Liver (tissue), 3 donors: ENCODE measurements at regions not wholly inside any gene's neighbourhood (a gene's known extent, or its start where the extent isn't known, plus 50 kb on each side); places are given as distances from the start of the nearest gene placed in this dataset.

ENCODE experiments used
- CTCF ChIP-seq: fragments of 150-350 bp; IDR thresholded peaks from 2 replicates; pipeline ENCODE4 v1.5.1; 2017; ENCODE audit warnings: improper control_type of control experiment, low read depth, low read length; ENCODE audit not compliant: missing input control
- EGR1 ChIP-seq, 2 donors: IDR thresholded peaks; 2 replicates each; pipeline ENCODE4 v1.6.1; 2016 to 2018; ENCODE audit warnings: antibody characterized with exemption in 2 of 2, low read depth in 2 of 2
- FOXA1 ChIP-seq: IDR thresholded peaks from 2 replicates; pipeline ENCODE4 v1.6.1; 2016; ENCODE audit warnings: antibody characterized with exemption
- GABPA ChIP-seq, 2 donors: IDR thresholded peaks in 1 of 2; conservative IDR thresholded peaks in 1 of 2; 2 replicates each; pipeline ENCODE4 v1.6.1; 2016; ENCODE audit warnings: antibody characterized with exemption in 2 of 2, mild to moderate bottlenecking in 1 of 2, moderate library complexity in 1 of 2
- MAX ChIP-seq: IDR thresholded peaks from 2 replicates; pipeline ENCODE4 v1.6.1; 2016; ENCODE audit warnings: antibody characterized with exemption
- NR2F2 ChIP-seq: IDR thresholded peaks from 2 replicates; pipeline ENCODE4 v1.6.1; 2016; ENCODE audit warnings: antibody characterized with exemption
- RAD21 ChIP-seq, 2 donors: IDR thresholded peaks; 2 replicates each; pipeline ENCODE4 v1.6.1; 2016; ENCODE audit warnings: antibody characterized with exemption in 2 of 2, mild to moderate bottlenecking in 2 of 2
- REST ChIP-seq: IDR thresholded peaks from 2 replicates; pipeline ENCODE4 v1.6.1; 2016; ENCODE audit warnings: antibody characterized with exemption, mild to moderate bottlenecking
- RXRA ChIP-seq, 2 donors: IDR thresholded peaks; 2 replicates each; pipeline ENCODE4 v1.6.1; 2017 to 2018; ENCODE audit warnings: antibody characterized with exemption in 2 of 2, mild to moderate bottlenecking in 1 of 2
- SP1 ChIP-seq: IDR thresholded peaks from 2 replicates; pipeline ENCODE4 v1.6.1; 2018; ENCODE audit warnings: antibody characterized with exemption, mild to moderate bottlenecking
- YY1 ChIP-seq: IDR thresholded peaks from 2 replicates; pipeline ENCODE4 v1.6.1; 2016; ENCODE audit warnings: antibody characterized with exemption, mild to moderate bottlenecking
- ZBTB33 ChIP-seq: IDR thresholded peaks from 2 replicates; pipeline ENCODE4 v1.6.1; 2016; ENCODE audit warnings: antibody characterized with exemption
- donor health status: healthy.
- donor health status: healthy.

- TF ChIP-seq CTCF (no peak), SP1 (peak; percentile 44), GABPA (IDR thresholded peaks at IDR 0.05 in 1 of 2, conservative IDR thresholded peaks at IDR 0.05 in 1 of 2) (no peak), ZBTB33 (no peak), MAX (no peak), REST (no peak), RAD21 (IDR thresholded peaks at IDR 0.05) (no peak), EGR1 (IDR thresholded peaks at IDR 0.05; ENCODE audit: low read depth in 2 of 2) (no peak), RXRA (IDR thresholded peaks at IDR 0.05) (peak in 1 of 2 donors; percentile 36), NR2F2 (peak; percentile 18), FOXA1 (no peak), YY1 (no peak)
Observed at GRCh38 chr6:51098246-51098645, 279.6 kb downstream of the TFAP2B start.
